GM18951 (cell line): ENCODE measurements at regions not wholly inside any gene's neighbourhood (a gene's known extent, or its start where the extent isn't known, plus 50 kb on each side); places are given as distances from the start of the nearest gene placed in this dataset.

Experiments used
- POLR2A ChIP-seq: IDR thresholded peaks from 4 replicates; pipeline ENCODE4 v1.6.1; 2011; ENCODE audit warnings: mild to moderate bottlenecking; ENCODE audit not compliant: insufficient read length, insufficient read depth; ENCODE audit errors: extremely low read depth
- in situ Hi-C: fragments of 300-500 bp; cut with MboI; formaldehyde crosslinking; loops from one replicate; pipeline ENCODE4 v1.12.0; 2022; ENCODE audit warnings: low sequenced_read_pairs, mixed read lengths, inconsistent platforms; ENCODE audit not compliant: unreplicated experiment

DNA sequence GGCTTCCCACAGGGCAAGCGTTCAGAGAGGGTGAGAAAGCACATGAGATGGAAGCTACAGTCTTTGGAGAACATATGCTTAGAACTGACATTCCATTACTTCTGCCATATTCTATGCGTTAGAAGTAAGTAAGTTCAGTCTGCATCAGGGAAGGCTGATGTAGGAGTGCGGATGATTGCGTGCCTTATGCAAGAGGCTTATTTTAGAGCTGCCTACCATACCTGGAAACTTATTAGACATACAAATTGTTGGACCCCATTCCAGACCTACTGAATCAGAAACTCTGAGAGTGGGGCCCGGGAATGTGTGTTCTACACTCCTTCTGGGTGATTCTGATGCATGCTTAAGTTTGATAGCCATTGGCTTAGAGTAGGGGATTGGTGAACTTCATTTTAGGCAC lies 174.9 kb downstream of the KTN1 start:
- in situ Hi-C loops, result no loop called here
- TF ChIP-seq POLR2A, result no peak

- in situ Hi-C loops, result no loop called here
- TF ChIP-seq POLR2A, result no peak
Observed at GRCh38 chr14:55756078-55756477, 176.1 kb downstream of the KTN1 start.

DNA sequence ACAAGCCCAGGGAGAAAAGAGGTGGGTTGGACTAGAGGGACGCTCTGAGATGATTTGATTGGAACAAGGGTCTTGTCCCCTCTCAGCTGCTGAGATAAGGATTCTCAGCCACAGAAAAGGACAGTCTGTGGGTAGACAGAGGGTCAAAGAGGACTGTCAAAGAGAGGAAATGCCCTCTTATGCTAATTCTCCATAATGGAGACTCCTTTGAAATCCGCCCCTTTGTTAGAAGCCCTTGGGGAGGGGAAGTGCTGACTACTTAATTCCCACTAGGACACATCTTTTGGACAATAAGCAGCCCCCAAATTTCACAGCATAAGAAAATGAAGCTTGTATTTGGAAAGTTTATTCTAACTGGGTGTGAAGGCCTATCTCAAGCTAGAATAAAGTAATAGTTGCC lies 176.6 kb downstream of the KTN1 start:
- no peak for TF ChIP-seq POLR2A
- in situ Hi-C loops, result no loop called here

DNA sequence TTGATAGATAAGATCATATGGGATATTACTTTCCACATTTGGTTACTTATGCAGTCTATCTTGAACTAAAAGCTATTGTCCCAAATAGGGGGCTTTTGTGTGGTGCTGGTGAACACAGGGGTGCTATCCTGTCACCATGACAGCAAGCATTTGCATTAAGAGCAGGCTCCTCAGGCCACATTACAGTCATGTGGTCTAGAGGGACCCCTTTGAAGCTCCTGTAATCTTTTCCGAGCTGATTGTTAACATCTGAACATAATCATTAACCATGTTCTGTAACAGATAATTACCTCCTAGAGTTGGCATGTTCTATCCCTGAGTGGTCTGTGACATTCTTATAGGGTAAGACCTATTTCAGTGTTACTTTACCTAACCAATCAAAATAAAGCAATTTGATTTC lies 178.8 kb downstream of the KTN1 start:
- in situ Hi-C loops, result no loop called here
- TF ChIP-seq POLR2A, result no peak

GRCh38 chr14:55760789-55761566 lies 181.0 kb downstream of the KTN1 start:
- TF ChIP-seq POLR2A, result no peak
- in situ Hi-C loops, result no loop called here

GRCh38 chr14:55761651-55762050 lies 181.6 kb downstream of the KTN1 start:
- in situ Hi-C loops, result no loop called here
- TF ChIP-seq POLR2A, result no peak

DNA sequence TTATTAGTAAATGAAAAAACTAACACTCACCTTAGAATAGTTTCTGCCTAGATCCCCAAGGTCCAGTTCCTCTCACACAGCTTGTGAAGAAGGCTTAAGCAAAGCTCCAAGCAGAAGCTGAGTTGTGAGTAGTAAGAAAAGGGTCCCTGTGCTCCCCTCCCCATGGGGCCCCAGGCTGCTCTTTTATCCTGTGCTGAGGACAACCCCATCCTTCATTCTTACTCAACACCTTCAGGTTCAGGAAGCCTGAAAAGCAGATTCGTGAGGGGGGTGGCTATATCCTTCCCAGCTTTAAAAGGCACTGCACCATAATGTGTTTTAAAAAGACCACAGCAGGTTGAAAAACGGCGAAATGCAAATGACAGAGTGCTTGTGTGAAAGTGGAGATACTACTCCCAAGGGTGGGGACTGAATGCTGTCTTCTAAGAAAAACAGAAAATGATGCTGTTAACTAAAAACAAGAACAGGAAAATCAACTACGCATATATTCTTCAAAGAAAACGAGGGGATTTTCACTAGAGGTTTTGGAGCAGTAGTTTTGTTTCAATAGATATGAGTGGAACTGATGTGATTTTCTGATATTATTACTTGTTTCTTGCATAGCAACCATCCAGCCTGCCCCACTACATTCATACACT lies 182.7 kb downstream of the KTN1 start:
- in situ Hi-C loops, result no loop called here
- no peak for TF ChIP-seq POLR2A

GRCh38 chr14:55764784-55765183 lies 184.8 kb downstream of the KTN1 start:
- TF ChIP-seq POLR2A, result no peak
- in situ Hi-C loops, result no loop called here

- in situ Hi-C loops, result no loop called here
- TF ChIP-seq POLR2A, result no peak
Observed at GRCh38 chr14:55766071-55766470, 186.1 kb downstream of the KTN1 start.

DNA sequence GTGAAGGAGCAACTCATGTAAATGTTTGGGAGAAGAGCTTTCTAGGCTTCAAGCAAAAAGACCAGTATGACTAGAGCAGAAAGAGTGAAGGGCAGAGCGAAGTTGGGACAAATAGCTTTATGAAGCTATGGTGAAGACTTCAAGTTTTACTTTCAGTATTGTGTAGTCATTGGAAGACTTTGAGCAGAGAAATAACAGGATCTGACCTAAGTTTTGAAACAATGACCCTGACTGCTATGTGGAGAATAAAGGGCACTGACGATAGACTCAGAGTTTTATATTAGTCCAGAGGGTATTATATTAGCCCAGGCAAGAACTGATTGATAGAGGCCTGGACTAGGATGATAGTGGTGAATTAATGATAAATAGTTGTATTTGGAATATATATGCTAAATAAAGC lies 187.3 kb downstream of the KTN1 start:
- TF ChIP-seq POLR2A, result no peak
- in situ Hi-C loops, result no loop called here

DNA sequence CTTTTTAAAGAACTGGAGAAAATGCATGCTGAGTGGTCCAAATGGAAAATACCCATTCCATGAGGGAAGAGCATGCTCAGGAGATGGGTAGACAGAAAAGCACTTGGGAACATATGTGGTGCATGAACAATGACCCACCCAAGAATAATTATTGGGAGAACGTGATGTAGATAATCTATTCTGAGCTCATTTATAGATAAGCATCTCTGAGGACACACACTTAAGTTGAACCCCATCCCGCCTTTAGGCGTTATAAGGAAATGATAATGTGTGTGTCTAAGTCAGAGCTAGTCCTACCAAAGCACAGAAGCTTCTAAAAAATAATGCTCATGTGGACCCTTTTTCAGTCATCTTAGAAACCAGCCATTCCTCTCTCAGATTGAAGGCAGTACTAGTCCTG lies 189.9 kb downstream of the KTN1 start:
- no peak for TF ChIP-seq POLR2A
- in situ Hi-C loops, result no loop called here

- TF ChIP-seq POLR2A, result no peak
- in situ Hi-C loops, result no loop called here
Observed at GRCh38 chr14:55771242-55771981, 191.4 kb downstream of the KTN1 start.

GRCh38 chr14:55772486-55772885 lies 192.5 kb downstream of the KTN1 start:
- in situ Hi-C loops, result no loop called here
- TF ChIP-seq POLR2A, result no peak

GRCh38 chr14:55773312-55773711 lies 193.3 kb downstream of the KTN1 start:
- in situ Hi-C loops, result no loop called here
- no peak for TF ChIP-seq POLR2A
